ENCODE measurements at regions not wholly inside any gene's neighbourhood (a gene's known extent, or its start where the extent isn't known, plus 50 kb on each side); places are given as distances from the start of the nearest gene placed in this dataset.

- Histone ChIP-seq H3K4me3 (replicated peaks; ENCODE audit: low read depth, low read length) (no peak overlapping the region), H3K36me3 (ENCODE audit: control insufficient read depth, insufficient read depth, low read length) (no peaks in the 10 kb centered on the region), H3K27me3 (replicated peaks; ENCODE audit: control insufficient read depth, insufficient read depth, low read length) (no peaks in the 10 kb centered on the region)
- no peak for DNase-seq (ENCODE audit: extremely low read depth, insufficient read length)
- TF ChIP-seq CTCF (IDR thresholded peaks at IDR 0.05; ENCODE audit: insufficient read depth, low read length, poor library complexity, severe bottlenecking): no peak
These were observed 79.5 kb upstream of the GPC1 start for GRCh38 chr2:240355962-240356361.

- no peak for DNase-seq (ENCODE audit: extremely low read depth, insufficient read length)
- TF ChIP-seq CTCF (IDR thresholded peaks at IDR 0.05; ENCODE audit: insufficient read depth, low read length, poor library complexity, severe bottlenecking): no peak
These were observed 78.5 kb upstream of the GPC1 start for GRCh38 chr2:240356700-240357640.

GRCh38 chr2:240357641-240358012, 77.8 kb upstream of the GPC1 start:
- no peak overlapping the region for H3K4me3 ChIP-seq (replicated peaks; ENCODE audit: low read depth, low read length)
- TF ChIP-seq CTCF (IDR thresholded peaks at IDR 0.05; ENCODE audit: insufficient read depth, low read length, poor library complexity, severe bottlenecking): no peak
- no peaks in the 10 kb centered on the region for H3K36me3 ChIP-seq (ENCODE audit: control insufficient read depth, insufficient read depth, low read length)
- no peak for DNase-seq (ENCODE audit: extremely low read depth, insufficient read length)
- no peaks in the 10 kb centered on the region for H3K27me3 ChIP-seq (replicated peaks; ENCODE audit: control insufficient read depth, insufficient read depth, low read length)

More at GRCh38 chr2:240356700-240357640, 78.5 kb upstream of the GPC1 start:
- Histone ChIP-seq H3K4me3 (replicated peaks; ENCODE audit: low read depth, low read length) (no peak overlapping the region), H3K27me3 (replicated peaks; ENCODE audit: control insufficient read depth, insufficient read depth, low read length) (no peaks in the 10 kb centered on the region), H3K36me3 (ENCODE audit: control insufficient read depth, insufficient read depth, low read length) (no peaks in the 10 kb centered on the region)

- no peaks in the 10 kb centered on the region for H3K27me3 ChIP-seq (replicated peaks; ENCODE audit: control insufficient read depth, insufficient read depth, low read length)
- H3K36me3 ChIP-seq (ENCODE audit: control insufficient read depth, insufficient read depth, low read length): no peaks in the 10 kb centered on the region
- no peak for TF ChIP-seq CTCF (IDR thresholded peaks at IDR 0.05; ENCODE audit: insufficient read depth, low read length, poor library complexity, severe bottlenecking)
- no peak for DNase-seq (ENCODE audit: extremely low read depth, insufficient read length)
- no peak overlapping the region for H3K4me3 ChIP-seq (replicated peaks; ENCODE audit: low read depth, low read length)
These were observed 77.4 kb upstream of the GPC1 start for GRCh38 chr2:240358080-240358479.

- Histone ChIP-seq H3K4me3 (replicated peaks; ENCODE audit: low read depth, low read length) (no peak overlapping the region), H3K27me3 (replicated peaks; ENCODE audit: control insufficient read depth, insufficient read depth, low read length) (no peaks in the 10 kb centered on the region), H3K36me3 (ENCODE audit: control insufficient read depth, insufficient read depth, low read length) (no peaks in the 10 kb centered on the region)
- DNase-seq (ENCODE audit: extremely low read depth, insufficient read length): no peak
- TF ChIP-seq CTCF (IDR thresholded peaks at IDR 0.05; ENCODE audit: insufficient read depth, low read length, poor library complexity, severe bottlenecking): no peak
These were observed 76.6 kb upstream of the GPC1 start for GRCh38 chr2:240358821-240359397.

Data from GM06990 (cell line).